Amniotic epithelial cell (primary cell): ENCODE measurements at regions not wholly inside any gene's neighbourhood (a gene's known extent, or its start where the extent isn't known, plus 50 kb on each side); places are given as distances from the start of the nearest gene placed in this dataset.
A peak's percentile ranks its signal among the peaks of the same experiment; 100 is the strongest.

Source experiments
- DNase-seq: peaks from one replicate; pipeline ENCODE4 v3.0.0-alpha.2; 2010; ENCODE audit warnings: low read depth

- DNase-seq = peak; percentile 7
These were observed 138.4 kb upstream of the SPACA1 start for GRCh38 chr6:87908978-87909811.

- peak; percentile 72 for DNase-seq
These were observed 140.1 kb upstream of the SPACA1 start for GRCh38 chr6:87907521-87907920.

- no peak for DNase-seq
These were observed 142.5 kb upstream of the SPACA1 start for GRCh38 chr6:87905101-87905641.

GRCh38 chr6:87904011-87904410 lies 143.6 kb upstream of the SPACA1 start:
- no peak for DNase-seq

- DNase-seq = no peak
These were observed 144.3 kb upstream of the SPACA1 start for GRCh38 chr6:87903323-87903722.

DNA sequence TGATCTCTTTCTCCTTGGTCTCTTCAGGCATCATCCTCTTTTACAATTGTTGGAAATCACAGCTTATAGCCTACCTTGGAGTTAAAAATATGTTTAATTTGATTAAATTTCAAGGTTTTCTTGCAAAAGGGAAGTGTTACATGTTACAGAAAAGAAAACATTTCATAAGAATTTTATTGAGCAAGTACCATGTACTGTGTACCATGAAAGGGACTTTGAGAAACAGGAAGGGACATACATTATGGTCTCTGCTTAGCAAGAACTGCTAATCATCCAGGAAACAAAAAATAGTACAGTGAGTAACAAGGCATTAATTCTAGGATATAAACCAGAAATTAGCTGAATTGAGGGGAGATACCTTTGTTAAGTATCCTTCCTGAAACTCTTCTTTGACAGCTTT lies 145.3 kb upstream of the SPACA1 start:
- no peak for DNase-seq

DNA sequence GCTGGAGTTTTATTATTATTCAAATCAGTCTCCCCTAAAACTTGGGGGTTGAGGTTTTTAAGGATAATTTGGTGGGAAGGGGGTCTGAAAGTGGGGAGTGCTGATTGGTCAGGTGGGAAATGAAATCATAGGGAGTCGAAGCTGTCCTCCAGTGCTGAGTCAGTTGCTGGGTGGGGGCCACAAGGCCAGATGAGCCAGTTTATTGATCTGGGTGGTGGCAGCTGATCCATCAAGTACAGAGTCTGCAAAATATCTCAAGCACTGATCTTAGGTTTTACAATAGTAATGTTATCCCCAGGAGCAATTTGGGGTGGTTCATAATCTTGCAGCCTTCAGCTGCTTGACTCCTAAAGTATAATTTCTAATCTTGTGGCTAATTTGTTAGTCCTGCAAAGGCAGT lies 146.0 kb upstream of the SPACA1 start:
- DNase-seq = no peak

DNA sequence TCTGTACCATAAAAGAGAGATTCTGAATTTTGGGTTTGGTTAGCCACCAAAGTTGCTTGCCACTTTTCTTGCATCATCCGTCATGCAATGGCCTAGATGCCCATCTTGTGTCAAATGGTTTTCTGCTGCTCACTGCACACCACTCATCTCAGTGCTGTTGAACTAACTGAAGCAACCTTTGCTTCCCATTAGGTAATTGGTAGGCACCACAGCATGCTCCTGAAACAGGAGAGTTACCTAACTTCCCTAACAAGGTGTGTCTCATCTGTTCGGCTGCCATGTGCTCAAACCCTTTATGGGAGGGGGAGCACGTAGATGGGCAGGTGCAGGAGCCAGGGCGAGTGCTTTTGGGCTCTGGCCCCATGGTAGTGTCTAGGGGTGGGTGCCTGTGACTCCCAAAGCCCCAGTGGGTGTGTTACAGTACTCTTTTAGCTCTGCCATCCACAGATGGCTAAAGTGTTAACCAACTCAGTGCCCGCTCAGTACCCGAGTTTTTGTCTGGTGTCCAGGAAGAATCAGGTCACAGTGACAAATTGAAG lies 147.4 kb upstream of the SPACA1 start:
- no peak for DNase-seq

GRCh38 chr6:87899499-87900147 lies 148.0 kb upstream of the SPACA1 start:
- DNase-seq = no peak

DNA sequence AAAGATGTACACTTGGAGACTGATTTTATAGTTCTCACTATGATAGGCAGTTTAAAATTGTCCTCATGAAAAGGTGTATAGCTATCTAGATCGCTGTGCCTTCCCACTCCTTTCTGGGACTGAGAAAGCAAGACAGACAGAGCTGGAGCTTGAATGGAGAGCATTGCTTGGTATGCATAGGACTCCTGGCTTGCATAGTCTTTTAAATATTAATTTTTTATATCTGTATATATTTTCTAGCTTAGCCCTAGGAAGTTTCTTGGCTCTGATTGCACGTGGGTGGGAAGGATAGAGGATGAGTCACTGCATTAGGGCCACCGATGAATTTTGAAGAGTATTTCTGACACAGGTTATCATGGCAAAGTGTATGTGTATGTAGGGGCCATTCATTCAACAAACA lies 150.0 kb upstream of the SPACA1 start:
- no peak for DNase-seq

DNA sequence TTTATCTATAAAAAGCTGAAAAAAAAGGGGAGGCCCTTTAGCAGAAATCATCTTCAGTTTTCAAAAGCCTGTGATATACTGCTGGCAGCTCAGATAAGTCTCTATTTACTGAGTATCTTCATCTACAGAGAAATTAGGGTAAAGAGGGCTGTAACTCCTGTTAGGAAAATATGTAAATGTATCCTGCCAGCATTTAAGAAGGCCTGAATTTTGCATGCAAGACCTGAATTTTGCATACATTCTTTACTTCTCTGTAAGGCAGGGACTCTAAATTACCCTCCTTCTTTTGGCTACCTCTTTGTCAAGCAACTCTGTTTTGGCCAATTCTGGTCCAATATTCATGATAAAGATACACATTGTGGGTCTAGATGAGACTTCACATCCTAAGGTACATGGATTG lies 150.6 kb upstream of the SPACA1 start:
- DNase-seq = no peak

GRCh38 chr6:87887266-87887665 lies 160.4 kb upstream of the SPACA1 start:
- DNase-seq = no peak

- no peak for DNase-seq
These were observed 163.4 kb upstream of the SPACA1 start for GRCh38 chr6:87884203-87884602.

DNA sequence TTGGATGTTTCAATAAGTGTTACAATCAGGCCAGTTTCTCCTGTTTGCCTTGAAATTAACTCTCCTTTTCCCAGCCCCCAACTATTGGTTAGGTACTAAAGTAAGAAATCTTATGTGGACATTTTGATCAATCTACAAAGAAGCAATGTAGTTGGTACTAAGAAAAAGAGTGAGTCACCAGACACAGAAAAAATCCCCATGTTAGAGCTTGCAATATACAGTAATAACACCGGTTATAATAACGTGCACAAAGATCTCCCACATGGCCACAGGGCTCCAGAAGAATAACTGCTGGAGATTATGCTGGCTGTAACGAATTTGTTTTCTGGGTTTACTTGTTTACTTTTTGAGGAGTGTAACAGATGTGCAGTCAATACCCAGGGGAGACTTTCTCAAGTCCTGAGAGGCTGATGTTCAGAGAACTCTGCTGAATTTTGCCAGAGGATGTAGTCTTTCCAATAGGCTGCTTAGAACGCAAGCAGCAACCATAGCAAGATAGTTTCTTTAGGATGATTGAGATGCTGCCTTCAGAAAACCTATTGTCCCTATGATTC lies 166.2 kb upstream of the SPACA1 start:
- no peak for DNase-seq

- DNase-seq = no peak
These were observed 168.3 kb upstream of the SPACA1 start for GRCh38 chr6:87879132-87879861.

DNA sequence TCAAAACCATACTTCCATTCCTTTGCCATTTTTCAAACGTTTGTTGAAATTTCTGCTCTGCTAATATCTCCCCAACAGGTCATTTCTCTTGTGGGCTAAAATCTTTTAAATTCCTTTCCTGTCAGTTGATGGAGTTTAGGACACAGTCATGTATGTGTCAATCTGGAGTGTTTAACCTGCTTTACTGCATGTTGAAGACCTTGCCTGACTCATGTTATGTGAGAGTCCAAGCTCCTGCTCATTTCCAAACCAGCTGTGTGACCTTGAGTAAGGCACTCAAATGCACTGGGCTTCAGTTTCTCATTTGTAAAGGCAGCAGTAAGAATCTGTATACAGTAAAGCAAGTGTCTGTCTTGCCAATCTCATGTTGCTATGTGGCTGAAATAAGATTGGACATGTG lies 171.9 kb upstream of the SPACA1 start:
- DNase-seq = no peak

- no peak for DNase-seq
These were observed 171.5 kb upstream of the AKIRIN2 start for GRCh38 chr6:87873556-87873955.

DNA sequence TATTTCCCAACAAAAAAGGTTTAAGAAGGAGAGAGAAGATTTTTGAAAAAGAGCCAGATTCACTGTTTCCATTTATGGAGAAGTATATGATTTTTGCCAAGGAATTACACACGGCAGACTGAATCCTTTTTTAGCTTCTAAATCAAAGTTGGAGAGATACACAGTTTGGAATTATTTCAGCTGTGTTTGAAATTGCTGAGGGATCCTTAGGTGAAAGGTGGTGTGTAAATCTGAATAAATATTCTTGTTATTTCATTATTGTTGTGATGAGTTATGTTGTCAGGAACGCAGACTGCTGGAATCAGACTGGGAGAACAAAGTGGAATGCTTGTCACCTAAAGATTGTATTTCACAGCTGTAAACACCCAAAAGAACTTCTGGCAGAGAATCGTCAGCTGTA lies 168.5 kb upstream of the AKIRIN2 start:
- DNase-seq = no peak

DNA sequence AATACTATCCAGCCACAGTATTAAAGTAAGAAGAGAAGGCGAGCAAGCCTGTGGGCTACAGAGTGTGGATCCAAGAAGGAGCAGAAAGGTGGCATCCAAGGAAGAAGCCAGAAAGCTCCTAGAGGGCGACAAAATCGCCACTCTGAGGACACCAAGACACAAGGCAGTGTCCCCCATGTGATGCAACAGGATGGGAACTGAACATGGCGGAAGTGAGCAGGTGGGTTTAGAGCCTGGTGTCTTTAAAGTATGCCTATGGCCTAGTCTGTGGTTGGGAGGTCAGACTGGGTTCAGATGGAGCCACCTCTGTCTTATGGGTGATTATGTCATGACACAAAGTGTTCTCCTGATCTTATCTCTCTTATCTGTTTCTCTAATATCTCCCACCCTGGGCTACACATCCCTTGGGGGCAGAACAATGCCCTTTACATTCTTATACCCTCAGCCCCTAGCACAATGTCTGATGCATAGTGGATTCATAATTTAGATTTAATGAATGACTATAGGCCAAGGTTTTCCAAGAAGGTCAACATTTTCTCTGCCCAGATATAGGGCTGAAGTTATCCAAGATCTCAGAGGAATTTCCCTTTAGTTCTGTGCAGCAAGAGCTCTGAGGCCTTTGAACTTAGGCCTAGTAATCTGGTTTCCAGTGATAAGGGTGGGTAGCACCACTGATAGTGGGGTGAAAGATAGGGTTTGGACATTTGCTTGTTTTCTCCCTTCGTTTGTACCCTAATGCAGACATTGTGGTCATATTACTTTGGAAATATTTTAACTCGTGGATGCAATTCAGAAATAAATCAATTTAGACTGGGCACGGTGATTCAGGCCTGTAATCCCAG lies 167.3 kb upstream of the AKIRIN2 start:
- no peak for DNase-seq

GRCh38 chr6:87860902-87861301 lies 158.9 kb upstream of the AKIRIN2 start:
- no peak for DNase-seq

DNA sequence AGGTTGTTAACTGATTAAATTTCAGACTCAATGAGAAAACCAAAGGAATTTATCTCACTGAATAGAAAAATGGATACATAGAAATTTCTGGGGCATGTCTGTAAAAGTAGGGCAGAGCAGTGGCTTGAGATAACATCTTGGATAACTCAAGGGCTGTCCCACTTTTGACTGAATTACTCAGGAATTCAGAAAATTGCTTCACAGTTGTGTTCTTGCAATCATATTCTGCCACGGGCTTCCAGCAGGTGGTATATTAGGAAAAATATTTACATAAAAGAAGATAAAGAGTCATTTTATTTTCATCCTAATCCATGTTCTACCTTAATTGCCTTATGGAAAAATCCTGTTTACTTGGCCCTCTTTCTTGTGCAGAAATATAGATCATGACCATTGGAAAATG lies 156.4 kb upstream of the AKIRIN2 start:
- peak; percentile 39 for DNase-seq
